Activated CD4-positive, alpha-beta T cell treated with anti-CD3 and anti-CD28 coated beads for 4 hours (primary cell): ENCODE measurements at regions not wholly inside any gene's neighbourhood (a gene's known extent, or its start where the extent isn't known, plus 50 kb on each side); places are given as distances from the start of the nearest gene placed in this dataset.
"Not testable (repeated sequence)": the region's sequence is repeated elsewhere in the genome, so short reads cannot be mapped to it uniquely, and the experiment has no call there.

Experiments used
- DNase-seq, 2 donors: peaks; one replicate each; pipeline ENCODE4 v3.0.0-alpha.2; 2020

GRCh38 chr10:125264091-125264490 lies 103.7 kb upstream of the CTBP2 start:
- no peak for DNase-seq

DNA sequence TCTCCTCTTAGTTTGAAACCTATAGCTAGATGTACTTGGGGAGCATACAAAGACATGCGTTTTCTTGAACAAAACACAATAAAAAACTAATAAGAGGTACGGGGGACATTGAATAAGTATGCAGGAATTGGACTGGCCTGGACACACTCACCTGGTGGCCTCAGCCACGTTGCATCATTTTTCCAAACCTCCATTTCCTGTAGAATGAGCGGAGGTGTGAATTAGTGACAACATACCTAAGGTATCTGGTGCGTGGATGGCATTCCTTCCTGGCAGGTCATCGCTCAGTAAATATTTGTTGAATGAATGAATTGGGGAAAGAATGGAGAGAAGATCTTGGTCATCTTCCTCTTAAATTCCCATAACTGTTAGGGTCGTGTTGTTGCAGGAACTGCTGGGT lies 103.2 kb upstream of the CTBP2 start:
- no peak for DNase-seq

DNA sequence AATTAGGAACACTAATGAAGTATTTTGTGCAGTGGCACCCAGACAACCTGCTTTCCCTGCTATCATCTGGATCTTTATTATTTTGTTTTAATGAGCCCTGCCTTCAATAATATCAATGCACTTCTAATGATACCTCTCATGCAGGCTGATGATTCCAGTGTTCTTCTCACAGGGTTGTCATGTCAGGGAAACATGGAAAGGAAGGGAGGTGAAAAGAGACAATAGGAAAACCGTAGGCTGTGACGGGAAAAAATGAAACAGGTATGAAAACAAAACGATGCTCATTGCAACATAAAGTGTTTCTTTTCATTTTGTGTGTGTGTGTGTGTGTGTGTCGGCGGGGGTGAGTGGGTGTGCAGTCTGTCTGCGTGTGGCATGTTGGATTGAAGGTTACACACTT lies 102.6 kb upstream of the CTBP2 start:
- no peak for DNase-seq

DNA sequence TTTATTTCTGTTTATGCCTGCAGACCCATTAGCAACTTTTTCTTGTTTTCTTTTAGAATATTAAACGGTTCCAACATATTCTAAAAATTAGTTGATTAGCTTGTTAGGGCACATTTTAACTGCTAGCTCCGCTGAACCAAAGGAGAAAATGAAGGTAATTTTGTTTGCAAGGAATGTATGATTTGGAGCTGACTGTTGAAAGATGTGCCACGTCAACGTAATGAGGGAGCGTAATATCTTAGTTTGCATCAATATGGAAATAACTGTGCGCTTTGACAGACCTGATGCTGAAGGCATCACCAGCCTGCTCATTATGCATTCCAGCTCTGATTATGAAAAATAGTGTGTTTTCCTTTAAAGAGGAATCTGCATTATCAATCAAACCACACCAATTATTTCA lies 102.0 kb upstream of the CTBP2 start:
- no peak for DNase-seq

DNA sequence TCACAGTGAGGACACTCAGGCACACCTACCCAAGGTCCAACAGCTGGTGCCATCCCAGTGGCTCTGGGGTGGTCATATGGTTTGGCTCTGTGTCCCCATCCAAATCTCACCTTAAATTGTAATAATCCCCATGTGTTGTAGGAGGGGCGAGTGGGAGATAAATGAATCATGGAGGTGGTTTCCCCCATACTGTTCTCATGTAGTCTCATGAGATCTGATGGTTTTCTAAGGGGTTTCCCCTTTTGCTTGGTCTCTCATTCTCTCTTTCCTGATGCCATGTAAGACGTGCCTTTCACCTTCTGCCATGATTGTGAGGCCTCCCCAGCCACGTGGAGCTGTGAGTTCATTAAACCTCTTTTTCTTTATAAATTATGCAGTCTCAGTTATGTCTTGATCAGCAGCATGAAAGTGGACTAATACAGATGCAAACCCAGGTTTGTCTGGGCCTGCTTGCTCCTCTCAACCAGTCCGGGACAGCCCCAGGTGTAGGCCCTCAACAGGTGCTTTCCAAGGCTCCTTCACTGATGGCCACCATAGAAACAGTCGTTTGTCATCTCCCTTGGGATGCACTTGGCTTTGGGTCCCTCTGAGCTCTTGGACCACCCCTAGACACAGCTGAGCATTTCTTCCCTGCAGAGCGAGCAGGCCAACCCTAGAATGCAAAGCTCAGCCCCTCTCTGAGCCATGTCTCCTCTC lies 101.3 kb upstream of the CTBP2 start:
- DNase-seq = no peak

DNA sequence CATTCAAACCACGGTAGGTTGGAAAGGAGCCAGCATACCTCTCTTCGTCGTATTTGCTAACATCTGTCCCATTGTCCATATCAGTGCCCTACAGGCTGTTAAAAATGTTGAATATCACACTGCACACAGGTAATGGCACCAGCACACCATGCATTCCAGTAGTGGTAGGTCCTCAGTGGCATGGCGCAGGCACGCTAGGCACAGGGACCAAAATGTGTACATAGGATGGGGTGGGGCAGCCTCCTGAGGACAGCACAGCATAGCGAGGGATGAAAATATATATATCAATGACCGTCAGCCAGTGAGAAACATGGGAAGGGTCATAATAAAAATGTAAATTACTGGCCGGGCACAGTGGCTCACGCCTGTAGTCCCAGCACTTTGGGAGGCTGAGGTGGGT lies 99.9 kb upstream of the CTBP2 start:
- DNase-seq = no peak

DNA sequence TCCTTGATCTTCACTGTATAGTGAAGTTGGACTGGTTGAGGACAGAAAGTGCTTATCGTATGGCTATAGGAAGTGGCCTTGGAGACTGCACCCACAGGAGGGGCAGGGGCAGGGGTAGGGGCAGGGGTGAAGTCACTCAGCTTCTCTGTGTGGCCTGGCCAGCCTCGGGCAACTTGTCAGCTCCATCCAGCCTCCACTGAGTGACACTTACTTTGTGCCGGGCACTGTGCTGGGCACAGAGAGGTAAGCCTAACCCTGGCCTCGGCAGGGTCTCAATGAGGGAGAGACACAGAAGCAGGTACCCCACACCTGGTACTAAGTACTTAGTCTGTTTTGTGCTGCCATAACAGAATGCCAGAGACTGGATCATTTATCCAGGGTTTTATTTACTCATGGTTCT lies 99.3 kb upstream of the CTBP2 start:
- no peak for DNase-seq

- no peak for DNase-seq
Observed at GRCh38 chr10:125258676-125259075, 98.3 kb upstream of the CTBP2 start.

DNA sequence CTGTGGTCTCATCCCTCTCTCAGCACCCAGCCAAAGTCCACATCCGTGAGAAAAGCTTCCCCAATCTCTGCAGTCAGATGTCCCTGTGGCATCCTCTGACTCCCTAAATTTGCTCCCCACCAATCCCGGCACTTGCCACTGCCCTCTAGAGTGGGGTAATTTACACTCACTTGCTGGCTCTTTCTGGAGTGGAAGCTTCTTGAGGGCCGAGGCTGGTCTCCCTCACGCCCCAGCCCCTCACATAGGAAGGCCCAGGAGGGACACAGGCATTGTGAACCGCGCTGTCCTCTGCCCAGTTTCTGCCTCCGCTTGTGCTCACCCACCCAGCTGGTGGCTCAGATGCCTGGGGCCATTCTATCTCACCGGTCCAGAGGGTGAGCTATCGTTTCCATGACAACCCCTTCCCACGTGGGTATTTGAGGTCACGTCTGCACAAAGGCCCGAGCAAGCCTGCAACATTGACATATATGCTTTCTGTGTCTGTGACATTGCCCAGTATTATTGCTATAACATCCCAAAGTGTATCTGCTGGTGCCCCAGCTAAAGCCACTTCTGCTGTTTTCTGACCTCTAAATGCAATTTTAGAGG lies 97.3 kb upstream of the CTBP2 start:
- DNase-seq = no peak

DNA sequence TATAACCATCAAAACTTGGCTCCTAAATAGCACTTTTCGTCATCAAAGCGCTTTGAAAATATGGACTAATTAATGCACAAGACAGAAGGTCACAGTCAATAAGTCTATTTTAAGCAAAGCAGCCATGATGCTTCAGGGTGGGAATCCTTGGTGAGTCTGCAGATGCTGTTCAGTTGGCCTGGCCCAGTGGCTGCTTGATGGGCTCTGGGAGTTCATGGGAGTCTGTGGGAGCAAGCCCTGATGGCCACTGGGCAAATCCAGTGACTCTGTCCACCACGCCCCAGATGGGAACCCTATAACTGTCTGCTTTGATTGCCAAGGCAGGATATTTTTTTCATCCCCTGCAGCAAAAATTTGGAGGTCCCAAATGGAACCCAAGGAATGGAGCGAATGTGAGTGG lies 95.7 kb upstream of the CTBP2 start:
- DNase-seq = no peak

DNA sequence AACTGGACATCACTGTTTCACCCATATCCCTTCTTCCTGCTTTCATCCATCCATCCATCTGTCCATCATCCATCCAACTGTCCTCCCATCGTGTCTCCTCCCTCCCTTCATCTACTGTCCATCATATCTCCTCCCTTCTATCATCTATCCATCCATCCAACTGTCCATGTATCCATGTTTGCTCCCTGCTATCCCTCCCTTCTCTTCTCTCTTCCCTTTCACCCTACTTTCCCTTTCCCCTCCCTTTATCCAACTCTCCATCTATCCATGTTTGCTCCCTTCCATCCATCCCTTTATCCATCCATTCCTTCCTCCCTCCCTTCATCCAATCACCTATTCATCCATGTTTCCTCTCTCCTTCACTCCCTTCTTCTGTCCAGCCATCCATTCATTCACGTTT lies 92.6 kb upstream of the CTBP2 start:
- no peak for DNase-seq

- DNase-seq = not testable (repeated sequence)
Observed at GRCh38 chr10:125250834-125251233, 90.5 kb upstream of the CTBP2 start.

DNA sequence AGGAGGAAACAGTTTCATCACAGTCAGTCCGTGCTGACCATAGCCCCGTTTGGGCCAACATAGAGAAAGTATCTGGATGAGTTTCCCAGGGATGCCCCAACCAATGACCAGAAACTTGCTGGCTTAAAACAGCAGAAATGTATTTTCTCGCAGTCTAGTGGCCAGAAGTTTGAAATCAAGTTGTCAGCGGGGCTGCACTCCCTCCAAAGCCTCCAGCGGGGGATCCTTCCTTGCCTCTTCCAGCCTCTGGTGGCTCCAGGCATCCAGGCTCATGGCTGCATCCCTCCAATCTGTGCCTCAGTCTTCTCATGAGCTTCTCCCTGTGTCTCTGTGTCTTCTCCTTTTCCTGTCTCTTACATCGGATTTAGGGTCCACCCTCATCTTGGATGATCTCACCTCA lies 89.6 kb upstream of the CTBP2 start:
- no peak for DNase-seq

DNA sequence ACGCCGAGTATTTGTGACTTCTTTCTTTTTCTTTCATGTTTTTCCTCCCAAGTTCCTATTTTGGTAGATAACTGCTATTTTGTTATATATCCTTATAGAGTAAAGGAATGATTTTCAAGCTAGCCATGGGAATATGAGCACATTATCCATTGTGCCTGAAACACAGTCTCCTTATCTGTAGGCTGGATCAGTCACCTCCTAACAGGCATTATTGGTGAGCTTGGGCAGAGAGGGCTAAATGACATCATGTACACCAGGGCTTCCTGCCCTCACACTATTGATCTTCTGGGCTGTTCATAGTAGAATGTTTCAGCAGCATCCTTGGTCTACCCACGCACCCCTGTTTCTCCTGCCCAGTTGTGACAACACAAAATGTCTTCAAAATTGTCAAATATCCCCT lies 88.1 kb upstream of the CTBP2 start:
- DNase-seq = no peak

DNA sequence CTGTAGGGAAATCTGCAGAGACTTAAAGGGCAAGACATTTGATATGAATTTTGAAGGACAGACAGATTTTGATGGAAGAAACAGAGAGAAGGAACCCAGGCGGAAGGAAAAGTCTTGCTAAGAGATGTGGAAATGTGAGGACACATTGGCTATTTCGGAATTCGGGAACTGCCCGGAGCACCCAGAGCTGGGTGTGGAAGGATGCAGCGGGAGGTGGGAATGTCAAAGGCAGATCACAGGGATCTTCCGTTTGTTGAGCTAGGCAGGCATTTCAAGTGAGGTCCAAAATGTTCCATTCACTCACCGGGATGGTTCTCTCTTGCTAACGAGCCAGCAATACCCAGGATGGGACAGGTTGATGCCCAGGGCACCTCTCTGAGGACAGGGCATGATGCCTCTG lies 87.2 kb upstream of the CTBP2 start:
- DNase-seq = no peak

DNA sequence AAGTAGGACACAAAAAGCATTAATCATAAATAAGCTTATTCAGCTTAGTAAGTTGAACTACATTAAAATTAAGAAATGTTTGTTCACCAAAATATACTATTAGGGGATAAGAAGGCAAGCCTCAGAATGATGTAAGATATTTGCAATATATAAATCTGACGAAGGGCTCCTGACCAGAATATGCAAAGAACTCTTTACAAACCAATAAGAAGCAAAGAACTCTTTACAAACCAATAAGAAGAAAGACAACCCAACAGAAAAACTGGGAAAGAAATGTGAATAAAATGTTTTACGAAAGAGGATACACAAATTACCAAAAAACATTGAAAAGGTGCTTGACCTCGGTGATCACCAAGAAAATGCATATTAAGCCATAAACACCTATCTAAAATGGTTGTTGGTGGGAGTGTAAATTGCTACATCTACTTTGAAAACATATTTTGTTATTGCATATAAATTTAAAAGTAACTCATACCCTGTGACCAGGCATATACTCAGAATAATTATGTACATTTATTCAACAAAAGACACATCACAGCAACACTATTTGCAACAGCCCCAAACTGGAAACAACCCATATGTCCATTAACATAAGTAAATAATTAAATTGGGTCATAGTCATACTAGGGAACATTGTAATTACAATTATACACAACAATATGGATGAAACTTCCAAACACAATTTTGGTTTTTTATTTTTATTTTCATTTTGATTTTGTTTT lies 83.3 kb upstream of the CTBP2 start:
- DNase-seq = no peak

GRCh38 chr10:125238682-125239081 lies 78.3 kb upstream of the CTBP2 start:
- no peak for DNase-seq

DNA sequence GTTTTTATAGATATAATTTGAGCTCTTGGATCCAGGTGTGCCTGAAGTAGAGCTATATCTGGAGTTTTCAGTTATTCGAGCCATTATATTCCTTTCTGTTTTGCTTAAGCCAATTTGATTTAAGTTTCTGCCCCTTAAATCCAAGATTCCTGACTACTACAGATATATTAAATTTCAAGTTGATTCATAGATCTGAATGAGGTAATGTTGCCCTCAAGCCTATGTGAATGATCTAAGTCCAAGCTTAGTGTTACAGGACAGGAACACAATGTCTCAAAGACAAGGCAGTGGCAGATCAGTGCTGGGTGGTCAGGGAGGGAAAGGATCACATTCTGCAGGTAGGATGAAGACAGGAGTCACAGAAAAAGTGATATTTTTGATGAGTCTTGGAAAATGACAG lies 75.7 kb upstream of the CTBP2 start:
- no peak for DNase-seq

DNA sequence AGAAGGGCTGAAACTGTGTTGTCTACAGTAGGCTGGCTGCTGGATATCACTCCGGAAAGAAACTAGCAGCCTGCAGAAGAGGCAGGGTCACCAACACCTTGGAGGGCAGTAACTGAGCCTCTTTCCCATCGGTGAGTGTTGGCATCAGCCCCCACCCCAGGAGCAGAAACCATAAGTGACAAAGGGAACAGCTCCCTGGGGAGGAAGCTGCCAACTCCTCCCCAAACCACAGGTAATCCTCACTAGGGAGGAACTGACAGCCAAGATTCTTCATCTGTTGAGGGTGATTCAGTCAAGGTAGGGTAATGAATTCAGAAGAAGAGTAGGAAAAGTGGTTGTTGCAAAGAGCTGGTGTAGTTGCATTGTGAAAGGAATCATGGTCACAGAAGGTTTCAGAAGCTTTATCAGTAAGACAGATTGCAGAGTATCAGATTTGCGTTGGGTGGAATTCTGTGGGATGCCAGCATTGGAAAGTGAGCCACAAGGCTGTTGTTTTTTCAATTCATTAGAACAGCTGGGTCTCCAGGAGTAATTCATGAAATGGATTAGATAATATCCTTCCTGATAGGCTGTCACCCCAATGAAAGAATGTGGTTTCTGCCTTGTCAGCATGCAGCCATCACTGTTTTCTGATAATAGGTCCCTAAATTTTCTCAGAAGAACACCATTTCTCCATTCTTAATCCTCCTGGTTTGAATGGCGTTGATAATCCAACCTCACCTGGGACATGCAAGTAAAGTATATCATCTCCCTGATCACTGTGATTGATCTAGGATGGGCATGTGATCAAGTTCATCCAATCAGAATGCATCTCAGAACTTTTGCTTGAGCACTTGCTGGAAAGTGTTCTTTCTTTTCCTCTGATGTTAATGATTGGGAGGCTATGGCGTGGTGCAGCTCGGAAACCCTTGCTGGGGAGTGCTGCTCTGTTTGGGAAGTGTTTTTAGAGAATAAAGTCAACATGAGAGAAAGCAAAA lies 75.0 kb upstream of the CTBP2 start:
- DNase-seq = no peak

DNA sequence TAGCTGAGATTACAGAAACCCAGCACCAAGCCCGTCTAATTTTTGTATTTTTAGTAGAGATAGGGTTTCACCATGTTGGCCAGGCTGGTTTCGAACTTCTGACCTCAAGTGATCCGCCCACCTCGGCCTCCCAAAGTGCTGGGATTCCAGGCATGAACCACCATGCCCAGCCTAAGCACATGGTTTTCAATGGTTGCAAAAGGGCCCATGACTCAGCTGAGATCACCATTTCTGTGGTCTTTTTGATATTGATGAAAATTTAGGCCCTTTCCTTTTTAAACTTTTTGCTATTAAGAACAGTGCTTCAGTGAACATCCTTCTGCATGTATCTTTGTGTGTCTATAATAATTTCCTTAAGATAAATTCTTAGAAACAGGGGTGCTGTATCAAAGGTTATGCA lies 74.2 kb upstream of the CTBP2 start:
- DNase-seq = not testable (repeated sequence)

- DNase-seq = no peak
Observed at GRCh38 chr10:125233726-125234125, 73.4 kb upstream of the CTBP2 start.

DNA sequence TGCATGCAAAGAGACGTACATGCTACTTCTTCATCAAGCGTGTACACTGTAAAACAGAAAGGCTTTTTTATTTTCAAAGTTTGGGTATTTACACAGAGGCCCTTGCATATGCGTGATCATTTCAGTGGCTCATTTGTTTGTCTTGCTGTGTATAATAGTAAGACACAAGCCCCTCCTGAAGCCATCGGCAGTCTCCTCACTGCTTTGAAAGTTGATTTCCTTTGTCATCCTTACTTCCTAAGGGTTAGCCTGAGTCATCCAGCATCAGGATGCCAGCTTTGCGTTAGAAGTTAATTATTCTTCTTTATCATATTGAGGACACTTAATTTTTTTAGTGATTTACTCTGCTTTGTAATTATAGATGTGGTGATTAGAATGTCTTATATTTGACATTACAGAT lies 72.5 kb upstream of the CTBP2 start:
- DNase-seq = no peak

DNA sequence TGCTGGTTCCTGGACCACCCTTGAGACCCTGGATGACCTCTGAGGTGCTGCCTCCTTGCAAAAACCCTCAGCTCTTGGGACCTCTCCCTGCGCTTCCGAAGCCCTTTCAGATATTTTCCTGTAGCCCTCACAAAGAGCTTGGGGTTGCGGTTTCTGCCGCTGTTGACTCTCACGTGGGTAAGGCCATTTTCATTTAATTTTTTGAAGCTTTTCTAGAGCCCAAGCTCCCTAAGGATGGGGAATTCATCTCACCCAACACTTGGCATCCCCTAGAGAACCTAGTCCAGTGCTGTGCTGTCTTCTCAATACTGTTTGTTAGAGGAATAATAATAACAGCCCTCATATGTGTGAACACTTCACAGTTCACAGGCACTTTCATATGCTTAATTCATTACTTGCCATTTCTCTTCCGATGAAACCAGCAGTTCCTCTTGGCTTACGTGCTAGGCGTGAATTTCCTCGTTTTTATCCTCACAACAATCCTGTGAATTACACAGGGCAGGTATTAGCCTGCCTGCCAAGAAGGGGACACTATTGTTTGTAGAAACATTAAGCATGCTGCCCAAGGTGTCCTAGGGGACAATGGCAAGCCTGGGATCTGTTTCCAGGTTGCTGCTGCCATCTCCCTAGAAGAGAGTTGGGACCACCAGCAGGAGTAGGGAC lies 71.6 kb upstream of the CTBP2 start:
- no peak for DNase-seq
